GM23248 (cell line): ENCODE measurements at regions not wholly inside any gene's neighbourhood (a gene's known extent, or its start where the extent isn't known, plus 50 kb on each side); places are given as distances from the start of the nearest gene placed in this dataset.

Source experiments
- EZH2 ChIP-seq: fragments of 200-600 bp; sonication (generic); IDR thresholded peaks from 2 replicates; pipeline ENCODE4 v1.6.1; 2018; ENCODE audit warnings: antibody characterized with exemption, mild to moderate bottlenecking; ENCODE audit not compliant: insufficient read depth, poor library complexity, severe bottlenecking
- EZH2phosphoT487 ChIP-seq: fragments of 200-600 bp; sonication (generic); IDR thresholded peaks from 2 replicates; pipeline ENCODE4 v1.6.1; 2018; ENCODE audit warnings: antibody characterized with exemption, moderate library complexity, mild to moderate bottlenecking, low read depth; ENCODE audit not compliant: insufficient read depth

GRCh38 chr1:168972887-168973286 lies 133.6 kb upstream of the ATP1B1 start:
- TF ChIP-seq EZH2 (no peak), EZH2phosphoT487 (no peak)
